NOMO-1 treated with DMSO at 0.1 percent for 48 hours (cell line): ENCODE measurements at regions not wholly inside any gene's neighbourhood (a gene's known extent, or its start where the extent isn't known, plus 50 kb on each side); places are given as distances from the start of the nearest gene placed in this dataset.

Experiments used
- DNase-seq: peaks from one replicate; lab custom pipeline; 2025; ENCODE audit not compliant: unreplicated experiment; lab: John Stamatoyannopoulos, UW

DNA sequence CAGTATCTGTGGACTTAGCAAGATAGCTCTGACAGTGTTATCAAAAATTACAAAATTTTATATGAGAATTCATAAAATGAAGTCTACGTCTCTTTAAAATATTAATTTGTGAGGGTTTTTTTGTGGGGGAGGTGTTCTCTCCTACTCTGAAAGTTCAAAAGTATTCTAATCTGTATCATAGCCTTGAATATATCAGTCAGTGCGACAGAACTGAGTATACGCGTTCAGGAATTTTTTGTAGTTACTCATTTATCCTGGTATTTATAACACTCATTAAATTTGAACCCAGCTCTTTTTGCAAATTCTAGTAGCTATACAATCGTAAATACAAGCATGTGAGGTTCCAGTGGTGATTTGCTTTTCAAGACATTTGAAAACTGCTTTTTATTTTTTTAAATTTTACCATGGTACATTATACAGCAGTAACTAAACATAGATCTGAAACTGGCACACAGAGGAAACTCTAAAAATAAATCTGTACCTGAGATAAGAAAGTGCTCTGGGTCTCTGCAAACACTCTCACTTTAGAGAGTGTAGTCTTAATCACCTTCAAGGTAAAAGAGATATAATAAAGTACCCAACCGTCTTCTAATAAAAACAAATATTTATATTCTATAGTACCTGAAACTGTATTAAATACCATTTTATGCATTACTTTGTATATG, 178.4 kb upstream of the ADAMTS5 start:
- DNase-seq = no peak

GRCh38 chr21:27143476-27143875, 176.6 kb upstream of the ADAMTS5 start:
- no peak for DNase-seq

GRCh38 chr21:27139526-27139925, 172.6 kb upstream of the ADAMTS5 start:
- DNase-seq = no peak

GRCh38 chr21:27134516-27134915, 167.6 kb upstream of the ADAMTS5 start:
- DNase-seq = no peak

DNA sequence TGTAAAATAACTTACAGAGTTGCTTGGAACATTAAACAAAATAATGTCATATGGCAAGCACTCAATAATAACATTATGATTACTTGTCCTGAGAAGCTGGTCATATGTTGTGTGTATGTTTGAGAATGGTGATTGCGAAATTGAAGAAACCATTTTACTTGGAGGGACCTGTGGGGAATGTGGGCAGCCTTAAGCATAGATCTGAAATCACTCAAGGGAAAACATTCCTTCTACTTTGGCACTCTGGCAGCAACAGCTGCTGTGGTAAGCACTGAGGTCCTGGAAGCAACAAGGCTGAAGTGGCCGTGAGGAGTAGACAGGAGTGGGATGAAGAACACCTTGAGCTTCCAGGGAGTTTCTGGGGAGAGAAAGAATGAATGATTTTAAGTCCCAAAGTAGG, 165.4 kb upstream of the ADAMTS5 start:
- DNase-seq = no peak

GRCh38 chr21:27130154-27130553, 163.3 kb upstream of the ADAMTS5 start:
- no peak for DNase-seq

DNA sequence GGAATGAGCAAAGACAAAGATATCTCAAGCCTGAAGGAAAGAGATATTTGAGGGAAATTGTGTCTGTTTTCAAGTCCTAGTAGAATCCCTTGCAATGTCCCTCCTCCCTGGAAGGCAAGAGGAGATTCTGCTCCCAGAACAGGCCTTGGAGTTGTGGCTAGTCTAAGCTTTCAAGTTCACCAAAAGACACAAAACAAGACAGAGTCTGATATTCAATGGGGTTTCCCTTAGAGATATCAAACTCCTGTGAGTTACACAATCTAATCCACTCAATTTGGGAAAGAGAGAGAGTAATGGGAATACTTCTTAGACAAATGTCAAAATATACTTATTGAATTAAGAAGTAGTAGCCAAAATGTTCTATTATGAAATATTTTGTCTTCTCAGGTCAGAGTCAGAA, 162.8 kb upstream of the ADAMTS5 start:
- no peak for DNase-seq

DNA sequence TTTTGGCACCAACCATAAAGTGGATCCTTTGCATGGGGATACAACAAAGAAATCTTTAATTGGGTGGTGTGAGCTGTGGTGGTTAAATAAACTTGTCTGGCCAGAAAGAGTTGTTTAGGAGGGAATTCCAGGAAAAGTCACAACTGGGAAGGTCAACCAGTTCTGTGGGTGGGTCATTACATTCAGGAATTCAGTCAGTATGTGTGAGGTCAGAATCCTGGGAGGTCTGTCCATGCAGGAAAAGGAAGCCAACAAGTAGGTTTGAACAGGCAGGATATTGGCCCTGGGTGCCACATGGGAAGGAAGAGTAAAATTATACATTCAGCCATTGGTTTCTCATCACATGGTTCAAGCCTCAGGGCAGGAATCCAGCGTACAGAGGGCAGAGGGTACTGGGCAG, 162.3 kb upstream of the ADAMTS5 start:
- no peak for DNase-seq

GRCh38 chr21:27126140-27126539, 159.3 kb upstream of the ADAMTS5 start:
- no peak for DNase-seq

GRCh38 chr21:27122686-27123085, 155.8 kb upstream of the ADAMTS5 start:
- DNase-seq = no peak

GRCh38 chr21:27114111-27114510, 147.2 kb upstream of the ADAMTS5 start:
- no peak for DNase-seq

GRCh38 chr21:27112186-27112585, 145.3 kb upstream of the ADAMTS5 start:
- DNase-seq = no peak

DNA sequence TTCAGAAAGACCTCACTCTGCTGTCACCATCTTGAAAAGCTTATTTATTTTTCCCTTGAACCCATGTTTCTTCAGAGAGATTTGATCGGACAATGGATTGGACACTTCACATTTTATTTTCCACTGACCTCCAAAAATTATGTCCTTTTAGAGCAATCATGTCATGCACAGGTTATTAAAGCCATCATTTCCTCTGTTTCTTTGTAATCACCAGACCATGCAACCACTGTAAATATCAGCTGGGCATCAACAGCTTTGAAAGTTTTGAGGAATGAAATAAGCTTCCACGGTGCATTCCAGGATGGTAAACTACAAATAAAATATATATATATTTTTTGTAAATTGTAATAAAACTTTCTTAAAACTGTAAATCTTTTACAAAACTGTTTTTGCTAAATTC, 144.1 kb upstream of the ADAMTS5 start:
- DNase-seq = no peak

- no peak for DNase-seq
These were observed 141.8 kb upstream of the ADAMTS5 start for GRCh38 chr21:27108701-27109100.

DNA sequence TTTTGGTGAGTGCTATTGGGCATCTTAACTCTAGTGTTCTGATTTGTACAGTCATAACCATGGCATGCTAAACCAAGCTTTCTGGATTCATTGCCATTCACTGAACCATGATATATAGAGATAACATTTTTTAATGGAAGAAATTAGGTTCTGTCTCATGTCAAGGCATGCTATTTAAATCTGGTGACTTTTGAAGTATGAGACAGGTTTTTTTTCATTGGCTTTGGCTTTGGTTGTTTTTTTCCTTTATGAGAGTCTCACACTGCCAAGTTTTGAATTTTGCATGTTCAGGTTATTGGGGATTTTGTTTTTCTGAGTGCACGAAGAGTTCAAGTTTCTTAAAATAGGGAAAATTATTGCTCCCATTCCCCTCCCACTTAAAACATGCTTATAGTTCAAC, 141.3 kb upstream of the ADAMTS5 start:
- no peak for DNase-seq

GRCh38 chr21:27104846-27105431, 138.1 kb upstream of the ADAMTS5 start:
- DNase-seq = no peak

DNA sequence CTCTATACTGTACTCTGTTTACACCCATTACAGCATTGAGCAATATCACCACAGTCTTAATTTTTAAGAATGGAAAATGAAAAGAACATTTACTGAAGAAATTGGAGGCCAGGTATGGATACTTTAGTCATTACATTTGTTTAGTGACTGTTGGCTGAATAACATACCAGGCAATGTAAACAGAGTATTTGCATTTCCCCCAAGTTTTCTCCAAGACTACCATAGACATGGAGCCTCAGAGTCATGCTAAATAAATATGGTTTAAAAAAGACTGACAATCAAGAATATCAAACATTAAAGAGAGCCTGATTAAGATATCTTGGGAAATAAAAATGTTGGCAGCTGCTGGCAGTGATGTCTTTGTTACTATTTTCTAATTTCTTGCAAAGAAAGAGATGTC, 136.9 kb upstream of the ADAMTS5 start:
- DNase-seq = no peak

GRCh38 chr21:27101523-27101922, 134.6 kb upstream of the ADAMTS5 start:
- no peak for DNase-seq

GRCh38 chr21:27094184-27094948, 127.5 kb upstream of the ADAMTS5 start:
- peak; percentile 60 for DNase-seq

DNA sequence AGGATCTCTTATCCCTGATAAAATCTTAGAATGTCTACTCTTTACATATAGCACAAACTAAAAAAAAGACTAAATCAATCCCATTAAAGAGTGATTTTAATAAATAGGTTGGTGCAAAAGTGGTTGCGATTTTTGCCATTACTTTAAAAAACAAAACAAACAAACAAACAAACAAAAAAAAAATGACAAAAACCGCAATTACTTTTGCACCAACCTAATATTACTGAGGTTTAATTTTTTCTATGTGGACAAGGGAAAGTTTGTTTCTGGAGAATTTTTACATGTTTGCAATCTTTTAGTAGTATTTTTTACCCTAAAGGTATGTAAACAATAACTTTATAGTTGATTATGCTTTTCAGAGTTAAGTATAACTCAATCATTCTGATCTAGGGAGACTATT, 119.7 kb upstream of the ADAMTS5 start:
- DNase-seq = no peak

DNA sequence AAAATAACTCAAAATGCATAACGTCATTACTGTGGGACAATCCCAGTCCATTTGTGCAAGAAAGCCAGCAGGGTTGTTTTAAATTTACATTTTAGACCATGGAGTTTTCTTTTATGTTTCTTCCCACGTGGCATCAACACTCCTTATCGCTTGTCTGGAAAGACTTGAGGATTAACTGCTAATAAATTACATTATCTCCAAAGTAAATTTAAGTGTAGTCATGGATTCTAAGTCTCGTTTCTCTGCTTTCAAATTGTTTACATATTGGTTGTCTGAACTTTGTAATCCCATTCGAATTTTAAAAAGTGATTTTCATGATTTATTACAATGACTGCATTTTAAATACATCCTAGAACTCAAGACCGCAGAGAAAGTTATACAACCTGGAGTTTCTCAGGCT, 119.3 kb upstream of the ADAMTS5 start:
- no peak for DNase-seq

- DNase-seq = no peak
These were observed 118.5 kb upstream of the ADAMTS5 start for GRCh38 chr21:27085387-27085786.
